ENCODE measurements at regions not wholly inside any gene's neighbourhood (a gene's known extent, or its start where the extent isn't known, plus 50 kb on each side); places are given as distances from the start of the nearest gene placed in this dataset.
"Not testable (repeated sequence)": the region's sequence is repeated elsewhere in the genome, so short reads cannot be mapped to it uniquely, and the experiment has no call there.

- TF ChIP-seq HDGF (IDR thresholded peaks at IDR 0.05; ENCODE audit: borderline replicate concordance); LEF1 (IDR thresholded peaks at IDR 0.05; ENCODE audit: borderline replicate concordance); TARDBP (IDR thresholded peaks at IDR 0.05); PKNOX1 (IDR thresholded peaks at IDR 0.05); ELF4 (IDR thresholded peaks at IDR 0.05); SUZ12 (IDR thresholded peaks at IDR 0.05); SP1 (IDR thresholded peaks at IDR 0.05); FOXA1 (IDR thresholded peaks at IDR 0.05); CTBP1 (IDR thresholded peaks at IDR 0.05; ENCODE audit: borderline replicate concordance); ZNF384 (IDR thresholded peaks at IDR 0.05); FOXM1 (IDR thresholded peaks at IDR 0.05; ENCODE audit: borderline replicate concordance); FOXK2 (IDR thresholded peaks at IDR 0.05); BHLHE40 (IDR thresholded peaks at IDR 0.05; ENCODE audit: borderline replicate concordance); ARNT (IDR thresholded peaks at IDR 0.05): not testable (repeated sequence)
Measured at GRCh38 chr1:98552576-98553074, 108.9 kb upstream of the SNX7 start.
